ENCODE measurements at regions not wholly inside any gene's neighbourhood (a gene's known extent, or its start where the extent isn't known, plus 50 kb on each side); places are given as distances from the start of the nearest gene placed in this dataset.

DNA sequence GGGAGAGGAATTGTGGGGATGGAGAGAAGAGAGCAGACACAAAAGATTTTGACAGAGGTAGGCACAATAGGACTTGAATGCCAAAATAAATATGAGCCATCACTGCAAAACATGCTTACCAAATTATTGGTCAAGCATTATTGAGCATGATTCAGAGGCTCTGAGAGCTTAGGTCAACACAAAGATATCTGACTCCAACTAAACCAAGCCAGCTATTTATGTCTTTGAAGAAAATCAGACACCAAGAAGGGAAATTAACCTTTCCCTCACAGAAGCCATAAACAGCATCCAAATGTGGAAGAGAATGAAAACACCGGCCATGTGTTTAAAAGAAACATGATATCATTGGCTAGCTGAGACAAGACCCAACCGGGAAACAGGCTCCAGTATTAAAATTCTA is 323.2 kb downstream of the RAB28 start:
- no peak for TF ChIP-seq POLR2A (IDR thresholded peaks at IDR 0.05)
- TF ChIP-seq, protein P1, sequence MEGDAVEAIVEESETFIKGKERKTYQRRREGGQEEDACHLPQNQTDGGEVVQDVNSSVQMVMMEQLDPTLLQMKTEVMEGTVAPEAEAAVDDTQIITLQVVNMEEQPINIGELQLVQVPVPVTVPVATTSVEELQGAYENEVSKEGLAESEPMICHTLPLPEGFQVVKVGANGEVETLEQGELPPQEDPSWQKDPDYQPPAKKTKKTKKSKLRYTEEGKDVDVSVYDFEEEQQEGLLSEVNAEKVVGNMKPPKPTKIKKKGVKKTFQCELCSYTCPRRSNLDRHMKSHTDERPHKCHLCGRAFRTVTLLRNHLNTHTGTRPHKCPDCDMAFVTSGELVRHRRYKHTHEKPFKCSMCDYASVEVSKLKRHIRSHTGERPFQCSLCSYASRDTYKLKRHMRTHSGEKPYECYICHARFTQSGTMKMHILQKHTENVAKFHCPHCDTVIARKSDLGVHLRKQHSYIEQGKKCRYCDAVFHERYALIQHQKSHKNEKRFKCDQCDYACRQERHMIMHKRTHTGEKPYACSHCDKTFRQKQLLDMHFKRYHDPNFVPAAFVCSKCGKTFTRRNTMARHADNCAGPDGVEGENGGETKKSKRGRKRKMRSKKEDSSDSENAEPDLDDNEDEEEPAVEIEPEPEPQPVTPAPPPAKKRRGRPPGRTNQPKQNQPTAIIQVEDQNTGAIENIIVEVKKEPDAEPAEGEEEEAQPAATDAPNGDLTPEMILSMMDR (IDR thresholded peaks at IDR 0.05): no peak
